Nephron (organoid): ENCODE measurements at regions not wholly inside any gene's neighbourhood (a gene's known extent, or its start where the extent isn't known, plus 50 kb on each side); places are given as distances from the start of the nearest gene placed in this dataset.

Source experiments
- H3K27ac Mint-ChIP-seq, 3 experiments: 2 replicates each; pipeline ENCODE4 v1.8.0; 2020; ENCODE audit warnings: mixed read lengths in 3 of 3, mild to moderate bottlenecking in 2 of 3, moderate library complexity in 1 of 3
- H3K27me3 Mint-ChIP-seq: 2 replicates; pipeline ENCODE4 v1.8.0; 2021; ENCODE audit warnings: low read depth, mild to moderate bottlenecking, moderate library complexity, mixed read lengths
- H3K36me3 Mint-ChIP-seq: 2 replicates; pipeline ENCODE4 v1.8.0; 2020; ENCODE audit warnings: low read depth, mixed read lengths
- H3K4me1 Mint-ChIP-seq: 2 replicates; pipeline ENCODE4 v1.8.0; 2020; ENCODE audit warnings: mixed read lengths
- H3K4me3 Mint-ChIP-seq, 3 experiments: 2 replicates each; pipeline ENCODE4 v1.8.0; 2020; ENCODE audit warnings: mild to moderate bottlenecking in 3 of 3, mixed read lengths in 3 of 3, moderate library complexity in 2 of 3
- H3K9me3 Mint-ChIP-seq: 2 replicates; pipeline ENCODE4 v1.8.0; 2020; ENCODE audit warnings: mixed read lengths
- TF ChIP-seq, protein P1 (sequence below), 3 experiments: fragments of 200-600 bp; sonication (generic); IDR thresholded peaks; one replicate each; pipeline ENCODE4 v1.5.0; 2021; ENCODE audit warnings: antibody characterized with exemption in 3 of 3; ENCODE audit not compliant: unreplicated experiment in 3 of 3

DNA sequence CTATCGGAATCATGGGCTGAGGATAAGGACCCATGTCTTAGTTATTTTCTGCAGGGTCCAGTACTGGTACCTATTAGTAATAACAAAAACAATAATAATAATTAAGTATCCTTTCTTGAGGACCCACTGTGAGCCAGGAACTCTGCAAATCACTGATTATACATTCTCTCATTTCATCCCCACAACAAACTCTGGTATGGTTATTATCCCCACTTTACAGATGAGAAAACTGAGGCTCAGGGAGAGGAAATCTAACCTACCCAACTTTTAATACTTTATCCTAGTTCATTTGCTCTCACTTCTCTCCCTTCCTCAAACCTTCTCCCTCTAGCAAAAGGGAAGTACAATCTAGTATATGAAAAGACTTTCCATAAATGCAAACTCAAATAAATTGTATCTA lies 528.4 kb upstream of the PROK2 start:
- Mint-ChIP-seq H3K27ac (no peak overlapping the region), H3K4me3 (no peak overlapping the region), H3K36me3 (no peaks in the 10 kb centered on the region), H3K27me3 (peaks cover 34% of the 10 kb centered on the region), H3K4me1 (peaks cover 28% of the 10 kb centered on the region), H3K9me3 (no peaks in the 10 kb centered on the region)
- TF ChIP-seq, protein P1, sequence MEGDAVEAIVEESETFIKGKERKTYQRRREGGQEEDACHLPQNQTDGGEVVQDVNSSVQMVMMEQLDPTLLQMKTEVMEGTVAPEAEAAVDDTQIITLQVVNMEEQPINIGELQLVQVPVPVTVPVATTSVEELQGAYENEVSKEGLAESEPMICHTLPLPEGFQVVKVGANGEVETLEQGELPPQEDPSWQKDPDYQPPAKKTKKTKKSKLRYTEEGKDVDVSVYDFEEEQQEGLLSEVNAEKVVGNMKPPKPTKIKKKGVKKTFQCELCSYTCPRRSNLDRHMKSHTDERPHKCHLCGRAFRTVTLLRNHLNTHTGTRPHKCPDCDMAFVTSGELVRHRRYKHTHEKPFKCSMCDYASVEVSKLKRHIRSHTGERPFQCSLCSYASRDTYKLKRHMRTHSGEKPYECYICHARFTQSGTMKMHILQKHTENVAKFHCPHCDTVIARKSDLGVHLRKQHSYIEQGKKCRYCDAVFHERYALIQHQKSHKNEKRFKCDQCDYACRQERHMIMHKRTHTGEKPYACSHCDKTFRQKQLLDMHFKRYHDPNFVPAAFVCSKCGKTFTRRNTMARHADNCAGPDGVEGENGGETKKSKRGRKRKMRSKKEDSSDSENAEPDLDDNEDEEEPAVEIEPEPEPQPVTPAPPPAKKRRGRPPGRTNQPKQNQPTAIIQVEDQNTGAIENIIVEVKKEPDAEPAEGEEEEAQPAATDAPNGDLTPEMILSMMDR (IDR thresholded peaks at IDR 0.05; ENCODE audit: unreplicated experiment in 3 of 3), result no peak

DNA sequence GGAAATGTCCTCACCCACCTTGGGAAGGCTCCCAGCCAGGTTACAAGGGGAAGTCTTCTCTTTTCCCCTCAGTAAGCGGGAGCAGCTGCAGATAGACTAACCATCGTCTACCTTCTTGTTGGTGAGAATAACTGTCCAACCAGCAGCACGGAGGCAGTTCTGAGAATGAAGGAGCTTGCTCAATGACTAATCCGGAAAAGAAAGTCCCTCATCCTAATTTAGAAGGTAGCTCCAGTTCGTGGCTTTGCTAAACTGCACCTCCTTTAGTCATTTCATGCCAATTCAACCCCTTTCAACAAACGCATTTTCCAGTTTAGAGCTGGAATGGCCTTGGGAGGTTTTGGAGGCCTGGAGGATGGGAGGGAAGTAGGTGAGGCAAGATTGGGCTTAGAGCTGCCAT lies 527.4 kb upstream of the PROK2 start:
- Mint-ChIP-seq H3K36me3 (no peaks in the 10 kb centered on the region), H3K4me3 (no peak overlapping the region), H3K9me3 (no peaks in the 10 kb centered on the region), H3K27me3 (peaks cover 30% of the 10 kb centered on the region), H3K27ac (no peak overlapping the region), H3K4me1 (peaks cover 23% of the 10 kb centered on the region)
- TF ChIP-seq, protein P1 (IDR thresholded peaks at IDR 0.05; ENCODE audit: unreplicated experiment in 3 of 3), result no peak

DNA sequence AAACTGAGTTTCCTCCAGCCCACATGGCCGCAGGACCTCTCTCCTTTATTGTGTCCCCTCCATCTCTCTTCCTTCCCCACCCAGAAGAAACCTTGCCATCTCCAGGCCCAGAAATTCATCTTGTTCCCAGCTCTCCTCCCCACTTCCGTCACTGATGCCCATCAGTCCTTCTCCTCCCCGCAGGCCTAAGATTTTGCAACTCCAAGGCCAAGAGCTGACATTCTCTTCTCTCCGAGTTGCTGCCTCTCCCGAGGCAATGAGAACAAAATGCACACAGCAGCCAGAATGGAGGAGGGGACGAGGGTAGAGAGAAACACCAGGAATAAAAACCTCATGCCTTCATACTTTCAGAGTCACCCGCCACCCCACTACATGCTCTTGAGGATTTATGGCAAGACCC lies 526.5 kb upstream of the PROK2 start:
- TF ChIP-seq, protein P1 (IDR thresholded peaks at IDR 0.05; ENCODE audit: unreplicated experiment in 3 of 3), result no peak
- H3K27me3 Mint-ChIP-seq, result peaks cover 30% of the 10 kb centered on the region
- no peaks in the 10 kb centered on the region for H3K9me3 Mint-ChIP-seq
- H3K4me3 Mint-ChIP-seq, result no peak overlapping the region
- peaks cover 27% of the 10 kb centered on the region for H3K4me1 Mint-ChIP-seq
- no peaks in the 10 kb centered on the region for H3K36me3 Mint-ChIP-seq
- H3K27ac Mint-ChIP-seq, result peak overlapping the region in 1 of 3 experiments; percentile 37

DNA sequence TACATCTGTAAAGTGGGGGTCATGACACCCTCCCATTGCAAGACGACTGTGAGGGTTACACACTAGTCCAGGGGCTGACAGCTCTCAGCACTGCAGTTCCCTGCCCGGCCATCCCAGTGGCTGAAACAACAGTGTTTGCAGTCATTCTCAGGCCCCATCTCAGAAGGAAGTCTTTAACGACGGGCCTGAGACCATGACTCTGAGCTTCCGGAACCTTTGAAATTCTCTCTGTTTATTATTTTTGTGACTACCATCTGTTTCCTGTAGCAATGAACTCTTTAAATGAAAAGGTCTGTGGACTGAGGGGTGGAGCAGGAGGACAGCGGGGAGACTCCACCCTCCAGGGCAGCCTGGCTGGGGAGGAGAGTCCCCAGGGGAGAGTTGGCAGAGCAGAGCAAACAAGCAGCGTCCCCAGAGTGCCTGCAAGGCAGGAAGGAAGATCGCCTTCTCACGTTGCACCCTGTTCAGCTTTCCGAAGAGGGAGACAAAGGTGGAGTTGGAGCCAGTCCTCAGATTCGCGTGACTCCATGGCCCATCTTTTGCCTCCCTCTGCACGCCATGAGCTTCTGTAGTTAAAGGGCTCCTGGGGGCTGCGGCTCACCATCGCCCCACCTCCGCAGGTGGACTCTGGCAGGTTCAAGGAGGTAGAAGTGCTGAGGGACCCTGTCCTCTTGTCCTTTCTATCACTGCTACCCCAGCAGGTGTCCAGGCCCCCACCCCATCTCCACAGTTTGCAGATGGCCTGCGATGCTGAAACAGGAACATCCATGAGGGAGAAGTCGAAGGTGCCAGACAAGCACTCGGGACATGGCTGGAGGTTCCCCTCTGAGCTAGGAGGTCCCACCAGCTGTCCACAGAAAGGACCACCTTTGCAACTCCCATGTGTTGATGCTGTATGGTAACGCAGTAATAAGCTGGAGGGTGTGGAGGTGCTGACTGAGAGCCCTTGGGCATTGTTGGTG lies 525.8 kb upstream of the PROK2 start:
- no peaks in the 10 kb centered on the region for H3K9me3 Mint-ChIP-seq
- peak overlapping the region; percentile 28 to 58 (median 33) for H3K27ac Mint-ChIP-seq
- peaks cover 27% of the 10 kb centered on the region for H3K27me3 Mint-ChIP-seq
- no peaks in the 10 kb centered on the region for H3K36me3 Mint-ChIP-seq
- TF ChIP-seq, protein P1 (IDR thresholded peaks at IDR 0.05; ENCODE audit: unreplicated experiment in 3 of 3), result no peak
- peaks cover 30% of the 10 kb centered on the region for H3K4me1 Mint-ChIP-seq
- H3K4me3 Mint-ChIP-seq, result no peak overlapping the region

DNA sequence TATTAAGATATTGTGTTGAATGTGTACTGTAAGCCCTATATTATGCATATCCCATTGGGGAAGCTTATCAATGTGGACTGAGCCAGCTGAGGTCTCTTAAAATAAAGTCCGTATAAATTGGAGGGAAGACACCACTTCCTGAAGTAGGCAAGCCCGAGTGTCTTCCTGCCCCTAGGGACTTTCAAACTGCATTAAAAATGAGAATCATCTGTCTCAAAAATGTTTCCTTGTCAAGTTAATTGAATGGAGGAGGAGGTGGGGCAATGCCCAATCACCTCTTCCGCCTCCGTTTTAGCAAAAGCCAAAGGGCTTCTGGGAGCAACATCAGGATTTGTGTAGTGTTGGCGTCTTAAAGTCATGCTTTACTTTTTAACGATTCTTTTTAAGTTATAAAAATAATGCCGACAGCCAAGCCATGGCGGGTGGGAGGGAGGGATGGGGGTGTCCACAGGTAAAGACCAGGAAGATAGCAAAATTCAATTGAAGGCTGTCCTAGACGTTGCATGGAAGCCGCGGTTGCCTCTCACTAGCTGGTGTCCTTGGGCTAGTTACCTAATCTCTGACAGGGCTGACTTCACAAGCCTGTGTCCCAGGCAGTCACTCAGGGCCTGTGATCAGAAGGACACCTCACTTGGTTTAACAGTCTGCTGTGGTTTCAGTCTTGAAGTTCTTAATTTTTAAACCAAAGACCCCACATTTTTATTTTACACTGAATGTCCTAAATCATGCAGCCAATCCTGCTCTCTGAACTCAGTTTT lies 524.9 kb upstream of the PROK2 start:
- Mint-ChIP-seq H3K27ac (peak overlapping the region; percentile 28 to 58 (median 30)), H3K9me3 (no peaks in the 10 kb centered on the region), H3K4me3 (no peak overlapping the region), H3K4me1 (peaks cover 38% of the 10 kb centered on the region), H3K36me3 (no peaks in the 10 kb centered on the region), H3K27me3 (peaks cover 33% of the 10 kb centered on the region)
- TF ChIP-seq, protein P1 (IDR thresholded peaks at IDR 0.05; ENCODE audit: unreplicated experiment in 3 of 3), result no peak
